ENCODE measurements at regions not wholly inside any gene's neighbourhood (a gene's known extent, or its start where the extent isn't known, plus 50 kb on each side); places are given as distances from the start of the nearest gene placed in this dataset.
A peak's percentile ranks its signal among the peaks of the same experiment; 100 is the strongest.

DNA sequence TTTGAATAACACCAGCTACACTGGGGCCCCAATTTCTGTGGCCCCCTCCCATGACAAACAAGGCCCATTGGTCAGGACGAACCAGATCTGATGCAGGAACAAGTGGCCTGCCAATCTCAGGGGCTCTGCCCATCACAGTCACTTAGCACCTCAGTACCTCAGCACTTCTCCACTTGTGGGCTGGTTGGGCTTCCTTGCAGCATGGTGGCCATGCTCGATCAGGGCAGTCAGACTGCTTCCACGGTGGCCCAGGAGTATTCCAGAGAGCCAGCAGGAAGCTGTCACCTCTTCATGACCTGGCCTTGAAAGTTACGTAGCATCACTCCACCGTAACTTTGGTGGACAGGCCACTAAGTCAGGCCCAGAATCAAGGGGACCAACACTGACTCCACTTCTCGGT, 206.5 kb downstream of the AUH start:
- Histone ChIP-seq H3K4me1 (ENCODE audit: low read depth) (no peaks in the 10 kb centered on the region), H3K9me3 (no peaks in the 10 kb centered on the region), H3K4me3 (no peak overlapping the region), H3K36me3 (ENCODE audit: low read depth) (no peaks in the 10 kb centered on the region)
- intact Hi-C loops (cut with DNase I, micrococcal nuclease), result no loop called here
- DNase-seq (no peak), ATAC-seq (no peak)
- TF ChIP-seq, protein P1, sequence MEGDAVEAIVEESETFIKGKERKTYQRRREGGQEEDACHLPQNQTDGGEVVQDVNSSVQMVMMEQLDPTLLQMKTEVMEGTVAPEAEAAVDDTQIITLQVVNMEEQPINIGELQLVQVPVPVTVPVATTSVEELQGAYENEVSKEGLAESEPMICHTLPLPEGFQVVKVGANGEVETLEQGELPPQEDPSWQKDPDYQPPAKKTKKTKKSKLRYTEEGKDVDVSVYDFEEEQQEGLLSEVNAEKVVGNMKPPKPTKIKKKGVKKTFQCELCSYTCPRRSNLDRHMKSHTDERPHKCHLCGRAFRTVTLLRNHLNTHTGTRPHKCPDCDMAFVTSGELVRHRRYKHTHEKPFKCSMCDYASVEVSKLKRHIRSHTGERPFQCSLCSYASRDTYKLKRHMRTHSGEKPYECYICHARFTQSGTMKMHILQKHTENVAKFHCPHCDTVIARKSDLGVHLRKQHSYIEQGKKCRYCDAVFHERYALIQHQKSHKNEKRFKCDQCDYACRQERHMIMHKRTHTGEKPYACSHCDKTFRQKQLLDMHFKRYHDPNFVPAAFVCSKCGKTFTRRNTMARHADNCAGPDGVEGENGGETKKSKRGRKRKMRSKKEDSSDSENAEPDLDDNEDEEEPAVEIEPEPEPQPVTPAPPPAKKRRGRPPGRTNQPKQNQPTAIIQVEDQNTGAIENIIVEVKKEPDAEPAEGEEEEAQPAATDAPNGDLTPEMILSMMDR (IDR thresholded peaks at IDR 0.05), result no peak

DNA sequence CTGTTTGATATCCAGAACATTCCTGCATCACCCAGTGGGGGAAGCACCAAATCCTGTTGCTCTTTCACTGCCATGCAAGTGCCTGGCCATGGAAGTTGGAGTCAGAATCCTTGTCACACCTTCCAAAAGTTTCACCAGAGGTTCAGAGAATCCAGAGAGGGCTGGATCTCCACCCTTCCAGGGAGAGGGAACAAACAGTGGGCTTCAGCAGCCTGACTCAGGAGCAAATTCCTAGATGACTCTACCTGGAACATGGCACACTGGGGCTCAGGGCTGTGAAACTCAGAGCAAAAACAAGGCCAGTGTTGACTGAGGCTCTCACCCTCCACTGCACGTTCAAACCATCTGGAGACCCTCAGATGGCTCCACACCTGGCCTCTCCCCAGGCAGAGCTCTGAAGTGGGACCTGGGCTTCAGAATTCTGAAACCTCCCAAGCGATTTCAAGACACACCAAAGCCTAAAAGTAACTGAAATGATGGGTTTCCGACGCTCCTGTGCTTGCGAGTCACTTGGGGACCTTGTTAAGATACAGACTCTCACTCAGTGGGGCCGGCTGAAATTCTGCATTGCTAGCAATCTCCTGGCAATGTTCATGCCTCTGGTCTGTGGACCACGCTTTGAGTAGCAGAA, 205.9 kb downstream of the AUH start:
- Histone ChIP-seq H3K4me3 (no peak overlapping the region), H3K9me3 (no peaks in the 10 kb centered on the region), H3K4me1 (ENCODE audit: low read depth) (no peaks in the 10 kb centered on the region), H3K36me3 (ENCODE audit: low read depth) (no peaks in the 10 kb centered on the region)
- no peak for ATAC-seq
- no peak for DNase-seq
- TF ChIP-seq, protein P1 (IDR thresholded peaks at IDR 0.05), result no peak
- intact Hi-C loops (cut with DNase I, micrococcal nuclease), result no loop called here

DNA sequence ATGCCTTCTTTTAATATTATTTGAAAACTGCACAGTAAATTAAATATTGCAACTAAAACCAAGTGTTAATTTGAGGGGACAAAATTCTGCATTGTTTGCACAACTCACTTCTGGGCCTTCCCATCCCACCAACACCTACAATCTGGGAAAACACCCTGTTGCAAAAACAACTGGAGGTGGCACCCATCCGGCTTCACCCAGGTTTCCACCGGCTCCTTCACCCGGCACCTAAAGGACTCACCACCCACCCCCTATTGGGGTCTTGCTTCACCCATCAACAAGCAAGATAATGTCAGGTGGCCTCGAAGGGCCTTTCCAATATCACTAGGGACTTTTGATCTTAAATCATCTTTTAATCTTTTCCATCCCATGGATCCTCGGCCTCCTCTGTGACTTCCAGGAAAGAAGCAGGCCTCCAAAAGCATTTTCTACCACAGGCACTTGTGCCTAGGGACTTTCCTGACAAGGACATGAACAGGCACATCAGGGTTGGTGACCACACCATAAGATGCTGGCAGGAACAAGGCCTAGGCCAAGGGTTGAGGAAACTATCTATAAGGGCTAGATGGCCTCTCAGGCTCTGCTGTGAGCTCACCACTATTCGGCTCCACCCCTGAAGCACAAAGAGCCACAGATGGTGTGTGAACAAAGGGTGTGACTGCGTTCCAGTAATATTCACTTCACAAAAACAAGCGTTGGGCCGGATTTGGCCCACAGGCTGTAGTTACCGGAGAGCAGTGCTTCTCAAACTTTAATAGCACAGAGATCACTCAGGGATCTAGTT, 205.1 kb downstream of the AUH start:
- Histone ChIP-seq H3K4me3 (no peak overlapping the region), H3K36me3 (ENCODE audit: low read depth) (no peaks in the 10 kb centered on the region), H3K9me3 (no peaks in the 10 kb centered on the region), H3K4me1 (ENCODE audit: low read depth) (no peaks in the 10 kb centered on the region)
- intact Hi-C loops (cut with DNase I, micrococcal nuclease), result no loop called here
- ATAC-seq (peak; percentile 82), DNase-seq (peak in 1 of 3 donors; percentile 60)
- TF ChIP-seq, protein P1 (IDR thresholded peaks at IDR 0.05), result no peak

DNA sequence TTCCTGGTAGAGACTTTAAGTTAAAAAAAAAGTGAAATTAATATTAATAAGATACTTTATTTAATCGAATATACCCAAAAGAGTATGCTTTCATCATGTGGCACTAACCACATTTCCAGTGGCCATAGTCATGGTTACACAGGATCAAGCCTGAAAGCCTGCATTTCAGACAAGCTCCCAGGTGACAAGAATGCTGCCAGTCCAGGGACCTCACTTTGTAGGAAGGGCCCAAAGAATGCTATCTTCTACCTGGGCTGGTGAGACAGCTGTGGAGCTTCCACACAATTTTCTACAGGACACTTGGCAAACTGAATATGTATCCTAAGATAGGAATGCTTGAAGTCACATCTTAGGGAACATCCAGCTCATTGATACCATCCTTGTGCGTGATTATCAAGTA, 203.8 kb downstream of the AUH start:
- TF ChIP-seq, protein P1 (IDR thresholded peaks at IDR 0.05), result no peak
- H3K9me3 ChIP-seq, result no peaks in the 10 kb centered on the region
- no peak for ATAC-seq
- H3K36me3 ChIP-seq (ENCODE audit: low read depth), result no peaks in the 10 kb centered on the region
- no peak overlapping the region for H3K4me3 ChIP-seq
- no peak for DNase-seq
- intact Hi-C loops (cut with DNase I, micrococcal nuclease), result no loop called here
- H3K4me1 ChIP-seq (ENCODE audit: low read depth), result no peaks in the 10 kb centered on the region

DNA sequence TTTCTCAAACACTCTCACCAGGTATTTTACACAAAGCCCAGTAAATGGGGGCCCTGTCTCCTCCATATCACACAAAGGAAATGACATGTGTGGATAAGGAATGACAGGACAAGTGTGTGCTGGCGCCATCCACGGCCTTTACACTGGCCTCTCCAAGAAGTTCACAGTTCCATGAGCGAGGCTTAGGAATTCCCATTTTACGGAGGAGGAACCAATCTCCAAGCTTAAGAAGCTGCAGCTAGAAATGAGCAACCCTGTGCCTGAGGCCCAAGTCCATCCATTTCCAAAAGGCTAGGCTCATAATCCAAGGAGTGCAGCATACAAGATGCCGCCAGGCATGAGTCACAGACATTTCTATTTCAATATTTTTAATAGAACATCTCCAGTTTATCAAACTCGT, 203.4 kb downstream of the AUH start:
- H3K9me3 ChIP-seq, result no peaks in the 10 kb centered on the region
- H3K36me3 ChIP-seq (ENCODE audit: low read depth), result no peaks in the 10 kb centered on the region
- TF ChIP-seq, protein P1 (IDR thresholded peaks at IDR 0.05), result no peak
- H3K4me1 ChIP-seq (ENCODE audit: low read depth), result peaks cover 1% of the 10 kb centered on the region
- peak in 1 of 3 donors; percentile 0 for DNase-seq
- no peak overlapping the region for H3K4me3 ChIP-seq
- intact Hi-C loops (cut with DNase I, micrococcal nuclease), result no loop called here
- ATAC-seq, result no peak
